Fibroblast of villous mesenchyme (primary cell): ENCODE measurements at regions not wholly inside any gene's neighbourhood (a gene's known extent, or its start where the extent isn't known, plus 50 kb on each side); places are given as distances from the start of the nearest gene placed in this dataset.

Experiments
- DNase-seq: peaks from one replicate; pipeline ENCODE4 v3.0.0-alpha.2; 2010; ENCODE audit warnings: low read depth
- H3K4me3 ChIP-seq: 2 replicates; pipeline ENCODE4 v1.5.1; 2011; ENCODE audit warnings: low read depth, mild to moderate bottlenecking, low read length
- CTCF ChIP-seq: IDR thresholded peaks from 2 replicates; pipeline ENCODE4 v1.5.1; 2012; ENCODE audit warnings: low read depth, mild to moderate bottlenecking, low read length; ENCODE audit not compliant: insufficient read depth

DNA sequence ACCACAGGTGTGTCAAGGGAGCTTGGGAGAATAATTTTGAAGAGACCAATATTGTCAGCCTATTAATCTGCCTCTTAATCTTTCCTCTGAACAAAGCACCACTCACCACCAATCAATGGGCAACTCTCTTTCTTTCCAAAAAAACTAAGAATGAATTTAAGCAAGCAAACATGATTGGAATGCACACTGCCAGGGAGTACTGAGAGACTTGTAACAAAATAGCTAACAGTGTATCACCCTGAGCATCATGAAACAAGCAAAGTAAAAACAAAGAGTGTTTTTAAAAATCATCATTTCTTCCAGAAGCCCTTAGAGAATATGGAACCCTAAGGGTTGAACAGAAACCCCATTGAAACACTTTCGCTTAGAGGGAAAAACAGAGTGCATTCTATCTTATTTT is 299.7 kb downstream of the DSEL start:
- H3K4me3 ChIP-seq = no peak overlapping the region
- TF ChIP-seq CTCF = no peak
- DNase-seq = no peak

GRCh38 chr18:67215686-67216085 is 300.8 kb downstream of the DSEL start:
- no peak overlapping the region for H3K4me3 ChIP-seq
- no peak for DNase-seq
- TF ChIP-seq CTCF = no peak

GRCh38 chr18:67211646-67212045 is 304.9 kb downstream of the DSEL start:
- H3K4me3 ChIP-seq = no peak overlapping the region
- TF ChIP-seq CTCF = no peak
- DNase-seq = no peak

DNA sequence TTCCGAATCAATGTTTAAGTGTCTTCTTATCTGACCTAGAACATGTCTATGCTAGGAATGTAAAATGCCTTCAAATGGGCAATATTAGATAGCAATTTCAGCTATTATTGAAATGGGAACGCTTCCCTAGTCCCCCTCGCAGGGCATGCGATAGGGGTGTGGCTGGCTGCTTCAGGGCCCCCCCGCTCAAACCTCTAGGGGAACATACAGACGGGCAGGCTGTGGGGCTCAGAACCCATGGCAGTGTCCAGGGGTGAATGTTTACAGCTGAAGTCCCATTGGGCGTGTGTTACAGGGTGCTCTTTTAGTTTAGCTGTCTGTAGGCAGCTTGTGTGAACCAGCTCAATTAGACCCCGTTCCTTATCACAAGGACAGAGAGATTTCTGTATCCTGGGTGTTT is 315.9 kb downstream of the DSEL start:
- no peak overlapping the region for H3K4me3 ChIP-seq
- no peak for TF ChIP-seq CTCF
- no peak for DNase-seq

DNA sequence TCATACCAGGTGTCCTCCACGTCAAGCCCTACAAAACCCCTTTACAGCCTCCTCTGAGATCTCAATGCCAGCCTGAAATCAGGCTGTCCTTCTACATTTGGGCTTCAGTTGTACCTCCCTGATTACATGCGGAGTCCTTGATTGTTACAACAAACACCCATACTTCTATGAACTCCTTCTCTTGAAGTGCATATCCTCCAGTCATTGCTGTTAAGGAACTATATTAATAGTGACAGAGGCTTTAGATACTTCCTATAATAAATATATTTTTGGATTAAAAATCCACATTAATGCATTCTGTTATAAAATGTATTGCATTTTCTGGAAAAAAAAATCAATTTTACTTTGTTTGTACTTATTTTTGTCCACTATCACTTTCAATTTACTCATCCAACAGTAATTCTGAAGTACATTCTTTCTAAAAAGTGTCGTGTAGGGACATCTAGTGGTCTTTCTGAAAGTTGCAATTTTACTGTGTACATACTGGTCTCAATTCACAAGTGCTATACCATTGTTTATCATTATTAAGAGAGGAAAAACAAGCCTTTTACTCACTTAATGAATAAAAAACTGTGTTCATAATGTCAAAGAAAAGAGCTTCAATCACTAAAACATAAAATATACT is 316.4 kb downstream of the DSEL start:
- no peak overlapping the region for H3K4me3 ChIP-seq
- DNase-seq = peak; percentile 65
- TF ChIP-seq CTCF = peak; percentile 64

- no peak for TF ChIP-seq CTCF
Observed at GRCh38 chr18:67194886-67195285, 321.6 kb downstream of the DSEL start.

DNA sequence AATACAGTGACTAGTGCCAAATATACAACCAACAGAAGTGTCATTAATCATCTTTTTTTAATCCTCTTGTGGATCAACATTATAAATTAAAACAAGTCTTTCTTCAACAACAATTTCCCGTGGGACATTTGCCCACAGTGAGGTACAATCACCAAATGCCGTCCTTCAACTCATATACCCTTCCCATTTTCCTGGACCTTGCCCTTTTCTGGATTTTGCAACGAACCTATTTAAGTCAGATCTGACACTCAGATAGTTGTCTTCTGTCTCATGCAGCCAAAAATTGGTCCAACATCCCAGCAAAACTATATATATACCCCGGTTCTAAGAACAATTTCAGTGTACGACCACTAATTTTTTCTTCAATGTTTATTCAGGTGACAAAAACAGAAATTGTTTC is 324.0 kb downstream of the DSEL start:
- TF ChIP-seq CTCF = no peak
- no peak overlapping the region for H3K4me3 ChIP-seq
- DNase-seq = no peak

More at GRCh38 chr18:67194886-67195285, 321.6 kb downstream of the DSEL start:
- DNase-seq = no peak
- H3K4me3 ChIP-seq = no peak overlapping the region
